ENCODE measurements at regions not wholly inside any gene's neighbourhood (a gene's known extent, or its start where the extent isn't known, plus 50 kb on each side); places are given as distances from the start of the nearest gene placed in this dataset.

DNA sequence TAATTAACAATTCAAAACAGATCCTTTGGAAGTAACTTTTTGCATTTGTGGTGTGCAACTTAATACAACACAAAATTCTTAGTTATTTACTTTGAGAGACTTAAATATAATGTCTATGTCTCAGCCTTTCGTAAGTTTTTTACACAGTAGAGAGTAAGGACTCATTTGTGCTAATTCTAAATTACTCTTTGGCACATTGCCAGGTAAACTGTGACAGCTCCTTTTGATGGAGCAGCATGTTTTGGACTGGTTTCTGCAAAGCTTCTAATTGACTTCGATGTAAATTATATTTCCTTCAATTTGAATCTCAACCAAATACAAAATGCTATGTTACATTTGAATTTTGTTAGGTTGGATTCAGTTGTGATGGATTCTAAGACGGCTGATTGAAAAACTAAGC, 450.7 kb upstream of the OPRM1 start:
- no peak overlapping the region for H3K9ac ChIP-seq (ENCODE audit: low read depth in 1 of 2, low read length in 2 of 2)
- H3K4me1 ChIP-seq (ENCODE audit: control insufficient read depth in 4 of 4, insufficient read depth in 4 of 4, low read length in 3 of 4), result no peaks in the 10 kb centered on the region
- DNase-seq (ENCODE audit: low spot score), result no peak
- peaks cover 0 to 2% (median 0%) of the 10 kb centered on the region in 4 donors for H3K27me3 ChIP-seq (ENCODE audit: control insufficient read depth in 4 of 4, insufficient read depth in 4 of 4, low read length in 3 of 4)
- TF ChIP-seq SP1 (IDR thresholded peaks at IDR 0.05) (no peak), EGR1 (IDR thresholded peaks at IDR 0.05; ENCODE audit: low read depth in 2 of 2) (no peak), FOXA1 (IDR thresholded peaks at IDR 0.05) (no peak), JUND (IDR thresholded peaks at IDR 0.05) (no peak), NR2F2 (IDR thresholded peaks at IDR 0.05) (no peak), FOXA2 (IDR thresholded peaks at IDR 0.05) (no peak), GABPA (IDR thresholded peaks at IDR 0.05 in 1 of 2, conservative IDR thresholded peaks at IDR 0.05 in 1 of 2) (no peak)
- TF ChIP-seq, protein P1, sequence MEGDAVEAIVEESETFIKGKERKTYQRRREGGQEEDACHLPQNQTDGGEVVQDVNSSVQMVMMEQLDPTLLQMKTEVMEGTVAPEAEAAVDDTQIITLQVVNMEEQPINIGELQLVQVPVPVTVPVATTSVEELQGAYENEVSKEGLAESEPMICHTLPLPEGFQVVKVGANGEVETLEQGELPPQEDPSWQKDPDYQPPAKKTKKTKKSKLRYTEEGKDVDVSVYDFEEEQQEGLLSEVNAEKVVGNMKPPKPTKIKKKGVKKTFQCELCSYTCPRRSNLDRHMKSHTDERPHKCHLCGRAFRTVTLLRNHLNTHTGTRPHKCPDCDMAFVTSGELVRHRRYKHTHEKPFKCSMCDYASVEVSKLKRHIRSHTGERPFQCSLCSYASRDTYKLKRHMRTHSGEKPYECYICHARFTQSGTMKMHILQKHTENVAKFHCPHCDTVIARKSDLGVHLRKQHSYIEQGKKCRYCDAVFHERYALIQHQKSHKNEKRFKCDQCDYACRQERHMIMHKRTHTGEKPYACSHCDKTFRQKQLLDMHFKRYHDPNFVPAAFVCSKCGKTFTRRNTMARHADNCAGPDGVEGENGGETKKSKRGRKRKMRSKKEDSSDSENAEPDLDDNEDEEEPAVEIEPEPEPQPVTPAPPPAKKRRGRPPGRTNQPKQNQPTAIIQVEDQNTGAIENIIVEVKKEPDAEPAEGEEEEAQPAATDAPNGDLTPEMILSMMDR (IDR thresholded peaks at IDR 0.05; ENCODE audit: low read depth, low read length, missing input control), result no peak
- TF ChIP-seq, protein P2, sequence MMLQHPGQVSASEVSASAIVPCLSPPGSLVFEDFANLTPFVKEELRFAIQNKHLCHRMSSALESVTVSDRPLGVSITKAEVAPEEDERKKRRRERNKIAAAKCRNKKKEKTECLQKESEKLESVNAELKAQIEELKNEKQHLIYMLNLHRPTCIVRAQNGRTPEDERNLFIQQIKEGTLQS (IDR thresholded peaks at IDR 0.05), result no peak
- TF ChIP-seq, protein P3, sequence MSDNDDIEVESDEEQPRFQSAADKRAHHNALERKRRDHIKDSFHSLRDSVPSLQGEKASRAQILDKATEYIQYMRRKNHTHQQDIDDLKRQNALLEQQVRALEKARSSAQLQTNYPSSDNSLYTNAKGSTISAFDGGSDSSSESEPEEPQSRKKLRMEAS (IDR thresholded peaks at IDR 0.05), result no peak
- H3K4me3 ChIP-seq (ENCODE audit: low read depth in 1 of 3, low read length in 3 of 3), result no peak overlapping the region
- 70% methylated on average over 3 of the region's 3 CpGs for WGBS
- no peaks in the 10 kb centered on the region for H3K36me3 ChIP-seq (ENCODE audit: control insufficient read depth in 4 of 4, insufficient read depth in 3 of 4, low read depth in 1 of 4, low read length in 3 of 4)
- H3K9me3 ChIP-seq (ENCODE audit: control insufficient read depth in 4 of 4, low read length in 3 of 4), result no peaks in the 10 kb centered on the region
- H3K27ac ChIP-seq (ENCODE audit: low read depth in 1 of 2, low read length in 2 of 2), result no peak overlapping the region

DNA sequence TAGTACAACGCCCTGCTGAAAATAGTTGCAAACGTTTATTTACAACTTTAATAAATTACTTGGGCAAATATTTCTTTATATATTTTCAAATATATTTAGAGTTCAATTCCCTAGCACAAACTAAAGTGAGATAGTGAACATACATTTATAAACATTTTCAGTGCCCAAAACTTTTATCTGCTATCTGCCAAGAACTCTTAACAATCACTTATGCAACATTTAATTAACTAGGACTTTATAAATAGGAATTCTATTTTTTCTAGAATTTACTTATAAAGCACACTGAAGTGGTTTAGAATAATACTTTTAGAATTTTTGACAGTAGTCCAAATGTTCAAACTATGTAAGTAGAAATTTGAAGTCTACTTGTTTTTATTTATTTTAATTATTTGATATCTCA, 452.6 kb upstream of the RGS17 start:
- no peak overlapping the region for H3K4me3 ChIP-seq (ENCODE audit: low read depth in 1 of 3, low read length in 3 of 3)
- no peak overlapping the region for H3K9ac ChIP-seq (ENCODE audit: low read depth in 1 of 2, low read length in 2 of 2)
- H3K27me3 ChIP-seq (ENCODE audit: control insufficient read depth in 4 of 4, insufficient read depth in 4 of 4, low read length in 3 of 4), result no peaks in the 10 kb centered on the region
- no peaks in the 10 kb centered on the region for H3K4me1 ChIP-seq (ENCODE audit: control insufficient read depth in 4 of 4, insufficient read depth in 4 of 4, low read length in 3 of 4)
- no peak for DNase-seq (ENCODE audit: low spot score)
- H3K36me3 ChIP-seq (ENCODE audit: control insufficient read depth in 4 of 4, insufficient read depth in 3 of 4, low read depth in 1 of 4, low read length in 3 of 4), result no peaks in the 10 kb centered on the region
- whole genome bisulfite sequencing, result 60% methylated on average over 2 of the region's 2 CpGs
- no peaks in the 10 kb centered on the region for H3K9me3 ChIP-seq (ENCODE audit: control insufficient read depth in 4 of 4, low read length in 3 of 4)
- no peak overlapping the region for H3K27ac ChIP-seq (ENCODE audit: low read depth in 1 of 2, low read length in 2 of 2)
- TF ChIP-seq, protein P2 (IDR thresholded peaks at IDR 0.05), result no peak
- TF ChIP-seq RAD21 (IDR thresholded peaks at IDR 0.05), result no peak
- TF ChIP-seq, protein P3 (IDR thresholded peaks at IDR 0.05), result no peak
- TF ChIP-seq FOXA2 (IDR thresholded peaks at IDR 0.05), result no peak
- TF ChIP-seq EGR1 (IDR thresholded peaks at IDR 0.05; ENCODE audit: low read depth in 2 of 2), result no peak
- TF ChIP-seq RXRA (IDR thresholded peaks at IDR 0.05), result no peak
- TF ChIP-seq NR2F2 (IDR thresholded peaks at IDR 0.05), result no peak
- TF ChIP-seq TAF1 (conservative IDR thresholded peaks at IDR 0.05), result no peak

DNA sequence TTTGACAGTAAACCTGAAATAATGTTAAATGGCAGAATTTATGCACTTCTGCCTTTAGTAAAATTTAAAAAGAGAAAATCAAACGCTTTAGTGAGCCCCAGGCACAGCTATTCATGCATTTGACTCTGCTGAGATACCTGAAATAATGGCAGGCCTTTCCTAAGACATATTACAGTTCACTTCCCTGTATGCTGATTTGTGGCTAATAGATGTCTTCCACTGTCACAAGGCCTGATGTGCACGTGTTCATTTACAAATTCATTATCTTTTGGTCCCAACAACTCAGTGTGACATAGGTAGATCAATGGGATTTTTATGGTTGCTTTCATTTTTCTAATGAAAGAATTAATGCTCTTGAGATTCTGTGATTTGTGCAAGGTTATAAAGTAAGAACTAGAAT, 449.7 kb upstream of the RGS17 start:
- Histone ChIP-seq H3K27me3 (ENCODE audit: control insufficient read depth in 4 of 4, insufficient read depth in 4 of 4, low read length in 3 of 4) (no peaks in the 10 kb centered on the region), H3K4me3 (ENCODE audit: low read depth in 1 of 3, low read length in 3 of 3) (no peak overlapping the region), H3K9ac (ENCODE audit: low read depth in 1 of 2, low read length in 2 of 2) (no peak overlapping the region), H3K27ac (ENCODE audit: low read depth in 1 of 2, low read length in 2 of 2) (no peak overlapping the region), H3K4me1 (ENCODE audit: control insufficient read depth in 4 of 4, insufficient read depth in 4 of 4, low read length in 3 of 4) (no peaks in the 10 kb centered on the region), H3K36me3 (ENCODE audit: control insufficient read depth in 4 of 4, insufficient read depth in 3 of 4, low read depth in 1 of 4, low read length in 3 of 4) (no peaks in the 10 kb centered on the region), H3K9me3 (ENCODE audit: control insufficient read depth in 4 of 4, low read length in 3 of 4) (no peaks in the 10 kb centered on the region)
- TF ChIP-seq RAD21 (IDR thresholded peaks at IDR 0.05) (no peak), FOXA1 (IDR thresholded peaks at IDR 0.05) (no peak), GABPA (IDR thresholded peaks at IDR 0.05 in 1 of 2, conservative IDR thresholded peaks at IDR 0.05 in 1 of 2) (no peak), TAF1 (conservative IDR thresholded peaks at IDR 0.05) (no peak), HNF4A (conservative IDR thresholded peaks at IDR 0.05) (no peak), FOXA2 (IDR thresholded peaks at IDR 0.05) (no peak), YY1 (IDR thresholded peaks at IDR 0.05) (no peak)
- TF ChIP-seq, protein P4, sequence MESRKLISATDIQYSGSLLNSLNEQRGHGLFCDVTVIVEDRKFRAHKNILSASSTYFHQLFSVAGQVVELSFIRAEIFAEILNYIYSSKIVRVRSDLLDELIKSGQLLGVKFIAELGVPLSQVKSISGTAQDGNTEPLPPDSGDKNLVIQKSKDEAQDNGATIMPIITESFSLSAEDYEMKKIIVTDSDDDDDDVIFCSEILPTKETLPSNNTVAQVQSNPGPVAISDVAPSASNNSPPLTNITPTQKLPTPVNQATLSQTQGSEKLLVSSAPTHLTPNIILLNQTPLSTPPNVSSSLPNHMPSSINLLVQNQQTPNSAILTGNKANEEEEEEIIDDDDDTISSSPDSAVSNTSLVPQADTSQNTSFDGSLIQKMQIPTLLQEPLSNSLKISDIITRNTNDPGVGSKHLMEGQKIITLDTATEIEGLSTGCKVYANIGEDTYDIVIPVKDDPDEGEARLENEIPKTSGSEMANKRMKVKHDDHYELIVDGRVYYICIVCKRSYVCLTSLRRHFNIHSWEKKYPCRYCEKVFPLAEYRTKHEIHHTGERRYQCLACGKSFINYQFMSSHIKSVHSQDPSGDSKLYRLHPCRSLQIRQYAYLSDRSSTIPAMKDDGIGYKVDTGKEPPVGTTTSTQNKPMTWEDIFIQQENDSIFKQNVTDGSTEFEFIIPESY (IDR thresholded peaks at IDR 0.05), result no peak
- TF ChIP-seq, protein P1 (IDR thresholded peaks at IDR 0.05; ENCODE audit: low read depth, low read length, missing input control), result no peak
- 45% methylated on average over 2 of the region's 2 CpGs for WGBS
- DNase-seq (ENCODE audit: low spot score), result no peak
